ENCODE measurements at regions not wholly inside any gene's neighbourhood (a gene's known extent, or its start where the extent isn't known, plus 50 kb on each side); places are given as distances from the start of the nearest gene placed in this dataset.

DNA sequence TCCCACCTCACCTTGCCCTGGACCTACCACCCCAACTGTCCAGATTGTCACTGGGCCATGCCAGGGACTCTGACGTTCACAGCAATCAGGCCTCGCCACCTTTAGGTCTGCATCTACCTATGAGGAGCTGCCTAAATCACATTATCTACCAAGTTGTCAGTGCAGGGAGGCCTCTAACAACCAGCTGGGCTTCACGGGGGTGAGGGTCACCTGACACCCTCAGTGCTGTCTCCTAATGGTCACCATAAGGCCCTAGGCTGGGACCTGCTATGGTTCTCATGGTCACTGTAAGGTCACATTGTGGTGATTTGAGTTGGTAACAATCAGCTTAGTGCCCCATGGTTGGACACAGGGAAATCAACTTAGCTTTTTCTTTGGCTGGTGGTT, 119.2 kb upstream of the CXCL14 start:
- no peak overlapping the region for H2AFZ ChIP-seq
- no peak overlapping the region for H3K27ac Mint-ChIP-seq
- no peak for DNase-seq (ENCODE audit: low spot score)
- no peaks in the 10 kb centered on the region for H3K4me1 ChIP-seq (ENCODE audit: insufficient read depth)
- H3K9me3 Mint-ChIP-seq: no peaks in the 10 kb centered on the region; the same call in 2 of the 3 replicates
- H3K4me2 ChIP-seq: no peak overlapping the region
- H3K36me3 ChIP-seq (ENCODE audit: insufficient read depth): no peaks in the 10 kb centered on the region
- no peak overlapping the region for H3K4me3 Mint-ChIP-seq
- TF ChIP-seq, protein P1, sequence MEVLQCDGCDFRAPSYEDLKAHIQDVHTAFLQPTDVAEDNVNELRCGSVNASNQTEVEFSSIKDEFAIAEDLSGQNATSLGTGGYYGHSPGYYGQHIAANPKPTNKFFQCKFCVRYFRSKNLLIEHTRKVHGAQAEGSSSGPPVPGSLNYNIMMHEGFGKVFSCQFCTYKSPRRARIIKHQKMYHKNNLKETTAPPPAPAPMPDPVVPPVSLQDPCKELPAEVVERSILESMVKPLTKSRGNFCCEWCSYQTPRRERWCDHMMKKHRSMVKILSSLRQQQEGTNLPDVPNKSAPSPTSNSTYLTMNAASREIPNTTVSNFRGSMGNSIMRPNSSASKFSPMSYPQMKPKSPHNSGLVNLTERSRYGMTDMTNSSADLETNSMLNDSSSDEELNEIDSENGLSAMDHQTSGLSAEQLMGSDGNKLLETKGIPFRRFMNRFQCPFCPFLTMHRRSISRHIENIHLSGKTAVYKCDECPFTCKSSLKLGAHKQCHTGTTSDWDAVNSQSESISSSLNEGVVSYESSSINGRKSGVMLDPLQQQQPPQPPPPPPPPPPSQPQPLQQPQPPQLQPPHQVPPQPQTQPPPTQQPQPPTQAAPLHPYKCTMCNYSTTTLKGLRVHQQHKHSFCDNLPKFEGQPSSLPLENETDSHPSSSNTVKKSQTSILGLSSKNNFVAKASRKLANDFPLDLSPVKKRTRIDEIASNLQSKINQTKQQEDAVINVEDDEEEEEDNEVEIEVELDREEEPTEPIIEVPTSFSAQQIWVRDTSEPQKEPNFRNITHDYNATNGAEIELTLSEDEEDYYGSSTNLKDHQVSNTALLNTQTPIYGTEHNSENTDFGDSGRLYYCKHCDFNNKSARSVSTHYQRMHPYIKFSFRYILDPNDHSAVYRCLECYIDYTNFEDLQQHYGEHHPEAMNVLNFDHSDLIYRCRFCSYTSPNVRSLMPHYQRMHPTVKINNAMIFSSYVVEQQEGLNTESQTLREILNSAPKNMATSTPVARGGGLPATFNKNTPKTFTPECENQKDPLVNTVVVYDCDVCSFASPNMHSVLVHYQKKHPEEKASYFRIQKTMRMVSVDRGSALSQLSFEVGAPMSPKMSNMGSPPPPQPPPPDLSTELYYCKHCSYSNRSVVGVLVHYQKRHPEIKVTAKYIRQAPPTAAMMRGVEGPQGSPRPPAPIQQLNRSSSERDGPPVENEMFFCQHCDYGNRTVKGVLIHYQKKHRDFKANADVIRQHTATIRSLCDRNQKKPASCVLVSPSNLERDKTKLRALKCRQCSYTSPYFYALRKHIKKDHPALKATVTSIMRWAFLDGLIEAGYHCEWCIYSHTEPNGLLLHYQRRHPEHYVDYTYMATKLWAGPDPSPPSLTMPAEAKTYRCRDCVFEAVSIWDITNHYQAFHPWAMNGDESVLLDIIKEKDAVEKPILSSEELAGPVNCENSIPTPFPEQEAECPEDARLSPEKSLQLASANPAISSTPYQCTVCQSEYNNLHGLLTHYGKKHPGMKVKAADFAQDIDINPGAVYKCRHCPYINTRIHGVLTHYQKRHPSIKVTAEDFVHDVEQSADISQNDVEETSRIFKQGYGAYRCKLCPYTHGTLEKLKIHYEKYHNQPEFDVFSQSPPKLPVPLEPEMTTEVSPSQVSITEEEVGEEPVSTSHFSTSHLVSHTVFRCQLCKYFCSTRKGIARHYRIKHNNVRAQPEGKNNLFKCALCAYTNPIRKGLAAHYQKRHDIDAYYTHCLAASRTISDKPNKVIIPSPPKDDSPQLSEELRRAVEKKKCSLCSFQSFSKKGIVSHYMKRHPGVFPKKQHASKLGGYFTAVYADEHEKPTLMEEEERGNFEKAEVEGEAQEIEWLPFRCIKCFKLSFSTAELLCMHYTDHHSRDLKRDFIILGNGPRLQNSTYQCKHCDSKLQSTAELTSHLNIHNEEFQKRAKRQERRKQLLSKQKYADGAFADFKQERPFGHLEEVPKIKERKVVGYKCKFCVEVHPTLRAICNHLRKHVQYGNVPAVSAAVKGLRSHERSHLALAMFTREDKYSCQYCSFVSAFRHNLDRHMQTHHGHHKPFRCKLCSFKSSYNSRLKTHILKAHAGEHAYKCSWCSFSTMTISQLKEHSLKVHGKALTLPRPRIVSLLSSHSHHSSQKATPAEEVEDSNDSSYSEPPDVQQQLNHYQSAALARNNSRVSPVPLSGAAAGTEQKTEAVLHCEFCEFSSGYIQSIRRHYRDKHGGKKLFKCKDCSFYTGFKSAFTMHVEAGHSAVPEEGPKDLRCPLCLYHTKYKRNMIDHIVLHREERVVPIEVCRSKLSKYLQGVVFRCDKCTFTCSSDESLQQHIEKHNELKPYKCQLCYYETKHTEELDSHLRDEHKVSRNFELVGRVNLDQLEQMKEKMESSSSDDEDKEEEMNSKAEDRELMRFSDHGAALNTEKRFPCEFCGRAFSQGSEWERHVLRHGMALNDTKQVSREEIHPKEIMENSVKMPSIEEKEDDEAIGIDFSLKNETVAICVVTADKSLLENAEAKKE (CRISPR knock-in tag; IDR thresholded peaks at IDR 0.05): no peak
- TF ChIP-seq JUNB (IDR thresholded peaks at IDR 0.05; ENCODE audit: unreplicated experiment): no peak
- no peak for TF ChIP-seq EZH2 (IDR thresholded peaks at IDR 0.05; ENCODE audit: low read depth, unreplicated experiment)
- TF ChIP-seq, protein P2, sequence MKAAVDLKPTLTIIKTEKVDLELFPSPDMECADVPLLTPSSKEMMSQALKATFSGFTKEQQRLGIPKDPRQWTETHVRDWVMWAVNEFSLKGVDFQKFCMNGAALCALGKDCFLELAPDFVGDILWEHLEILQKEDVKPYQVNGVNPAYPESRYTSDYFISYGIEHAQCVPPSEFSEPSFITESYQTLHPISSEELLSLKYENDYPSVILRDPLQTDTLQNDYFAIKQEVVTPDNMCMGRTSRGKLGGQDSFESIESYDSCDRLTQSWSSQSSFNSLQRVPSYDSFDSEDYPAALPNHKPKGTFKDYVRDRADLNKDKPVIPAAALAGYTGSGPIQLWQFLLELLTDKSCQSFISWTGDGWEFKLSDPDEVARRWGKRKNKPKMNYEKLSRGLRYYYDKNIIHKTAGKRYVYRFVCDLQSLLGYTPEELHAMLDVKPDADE (IDR thresholded peaks at IDR 0.05): no peak
- TF ChIP-seq EZH2phosphoT487 (IDR thresholded peaks at IDR 0.05; ENCODE audit: unreplicated experiment): no peak
- TF ChIP-seq POLR2AphosphoS5 (IDR thresholded peaks at IDR 0.05; ENCODE audit: low read depth): no peak
- TF ChIP-seq NANOG (IDR thresholded peaks at IDR 0.05; ENCODE audit: borderline replicate concordance): no peak
- TF ChIP-seq STAT1 (IDR thresholded peaks at IDR 0.05; ENCODE audit: unreplicated experiment): no peak
- no peak for TF ChIP-seq ZNF331 (CRISPR knock-in tag; IDR thresholded peaks at IDR 0.05; ENCODE audit: low read depth)
- no peak for TF ChIP-seq CREB1 (CRISPR knock-in tag; IDR thresholded peaks at IDR 0.05; ENCODE audit: low read depth)
- no peak for TF ChIP-seq ZNF114 (CRISPR knock-in tag; IDR thresholded peaks at IDR 0.05)
- TF ChIP-seq, protein P3, sequence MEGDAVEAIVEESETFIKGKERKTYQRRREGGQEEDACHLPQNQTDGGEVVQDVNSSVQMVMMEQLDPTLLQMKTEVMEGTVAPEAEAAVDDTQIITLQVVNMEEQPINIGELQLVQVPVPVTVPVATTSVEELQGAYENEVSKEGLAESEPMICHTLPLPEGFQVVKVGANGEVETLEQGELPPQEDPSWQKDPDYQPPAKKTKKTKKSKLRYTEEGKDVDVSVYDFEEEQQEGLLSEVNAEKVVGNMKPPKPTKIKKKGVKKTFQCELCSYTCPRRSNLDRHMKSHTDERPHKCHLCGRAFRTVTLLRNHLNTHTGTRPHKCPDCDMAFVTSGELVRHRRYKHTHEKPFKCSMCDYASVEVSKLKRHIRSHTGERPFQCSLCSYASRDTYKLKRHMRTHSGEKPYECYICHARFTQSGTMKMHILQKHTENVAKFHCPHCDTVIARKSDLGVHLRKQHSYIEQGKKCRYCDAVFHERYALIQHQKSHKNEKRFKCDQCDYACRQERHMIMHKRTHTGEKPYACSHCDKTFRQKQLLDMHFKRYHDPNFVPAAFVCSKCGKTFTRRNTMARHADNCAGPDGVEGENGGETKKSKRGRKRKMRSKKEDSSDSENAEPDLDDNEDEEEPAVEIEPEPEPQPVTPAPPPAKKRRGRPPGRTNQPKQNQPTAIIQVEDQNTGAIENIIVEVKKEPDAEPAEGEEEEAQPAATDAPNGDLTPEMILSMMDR (conservative IDR thresholded peaks at IDR 0.05; ENCODE audit: low read depth in 2 of 2): no peak
- TF ChIP-seq, protein P4, sequence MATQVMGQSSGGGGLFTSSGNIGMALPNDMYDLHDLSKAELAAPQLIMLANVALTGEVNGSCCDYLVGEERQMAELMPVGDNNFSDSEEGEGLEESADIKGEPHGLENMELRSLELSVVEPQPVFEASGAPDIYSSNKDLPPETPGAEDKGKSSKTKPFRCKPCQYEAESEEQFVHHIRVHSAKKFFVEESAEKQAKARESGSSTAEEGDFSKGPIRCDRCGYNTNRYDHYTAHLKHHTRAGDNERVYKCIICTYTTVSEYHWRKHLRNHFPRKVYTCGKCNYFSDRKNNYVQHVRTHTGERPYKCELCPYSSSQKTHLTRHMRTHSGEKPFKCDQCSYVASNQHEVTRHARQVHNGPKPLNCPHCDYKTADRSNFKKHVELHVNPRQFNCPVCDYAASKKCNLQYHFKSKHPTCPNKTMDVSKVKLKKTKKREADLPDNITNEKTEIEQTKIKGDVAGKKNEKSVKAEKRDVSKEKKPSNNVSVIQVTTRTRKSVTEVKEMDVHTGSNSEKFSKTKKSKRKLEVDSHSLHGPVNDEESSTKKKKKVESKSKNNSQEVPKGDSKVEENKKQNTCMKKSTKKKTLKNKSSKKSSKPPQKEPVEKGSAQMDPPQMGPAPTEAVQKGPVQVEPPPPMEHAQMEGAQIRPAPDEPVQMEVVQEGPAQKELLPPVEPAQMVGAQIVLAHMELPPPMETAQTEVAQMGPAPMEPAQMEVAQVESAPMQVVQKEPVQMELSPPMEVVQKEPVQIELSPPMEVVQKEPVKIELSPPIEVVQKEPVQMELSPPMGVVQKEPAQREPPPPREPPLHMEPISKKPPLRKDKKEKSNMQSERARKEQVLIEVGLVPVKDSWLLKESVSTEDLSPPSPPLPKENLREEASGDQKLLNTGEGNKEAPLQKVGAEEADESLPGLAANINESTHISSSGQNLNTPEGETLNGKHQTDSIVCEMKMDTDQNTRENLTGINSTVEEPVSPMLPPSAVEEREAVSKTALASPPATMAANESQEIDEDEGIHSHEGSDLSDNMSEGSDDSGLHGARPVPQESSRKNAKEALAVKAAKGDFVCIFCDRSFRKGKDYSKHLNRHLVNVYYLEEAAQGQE (IDR thresholded peaks at IDR 0.05; ENCODE audit: unreplicated experiment): no peak
- no peaks in the 10 kb centered on the region for H4K20me1 ChIP-seq (replicated peaks; ENCODE audit: insufficient read depth)
- H3K27ac ChIP-seq (ENCODE audit: low read depth): no peak overlapping the region
- H3K27me3 ChIP-seq (ENCODE audit: insufficient read depth): no peaks in the 10 kb centered on the region
- H3K79me2 ChIP-seq (replicated peaks; ENCODE audit: insufficient read depth): no peaks in the 10 kb centered on the region
- no peak for ATAC-seq
- H3K9me2 ChIP-seq (ENCODE audit: insufficient read depth): no peaks in the 10 kb centered on the region
- no peaks in the 10 kb centered on the region for H3F3A ChIP-seq (replicated peaks; ENCODE audit: low read depth)
- H3K4me3 ChIP-seq: no peak overlapping the region
- H3K27me3 Mint-ChIP-seq (ENCODE audit: insufficient read depth, low read depth, poor library complexity): peaks cover 7% of the 10 kb centered on the region
- no peaks in the 10 kb centered on the region for H3K36me3 Mint-ChIP-seq (ENCODE audit: low read depth)
- H3K4me1 Mint-ChIP-seq: peaks cover 4% of the 10 kb centered on the region; the same call in 1 of the 3 replicates
